ENCODE measurements at regions not wholly inside any gene's neighbourhood (a gene's known extent, or its start where the extent isn't known, plus 50 kb on each side); places are given as distances from the start of the nearest gene placed in this dataset.

DNA sequence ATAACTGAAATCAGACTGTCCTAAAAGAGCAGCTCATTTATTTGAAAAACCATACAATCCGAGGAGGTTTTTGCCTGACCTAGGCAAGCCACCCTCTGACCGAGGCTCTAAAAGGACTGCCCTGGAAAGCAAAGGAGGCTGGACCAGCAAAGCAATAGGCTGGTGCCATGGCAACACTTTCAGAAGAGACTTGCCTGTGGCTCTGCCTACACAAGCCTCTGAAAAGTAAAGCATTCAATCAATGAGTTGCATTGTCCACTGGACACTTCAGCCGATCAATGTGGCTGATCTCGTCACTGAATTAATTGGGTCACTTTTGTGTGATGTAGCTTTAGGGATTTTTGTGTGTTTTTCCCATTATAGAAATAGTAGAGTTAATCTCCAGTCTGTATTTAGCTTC is 99.1 kb upstream of the SEMA6D start:
- ATAC-seq = no peak

GRCh38 chr15:47620960-47621681 is 96.2 kb upstream of the SEMA6D start:
- Histone ChIP-seq H3K4me2 (no peak overlapping the region), H3K4me3 (no peak overlapping the region), H3K4me1 (no peaks in the 10 kb centered on the region), H3K9me3 (no peaks in the 10 kb centered on the region), H3K27ac (no peak overlapping the region)
- DNase-seq (ENCODE audit: low read depth in 1 of 2, low spot score in 1 of 2) (no peak), FAIRE-seq (no peak), ATAC-seq (no peak)
- 1% methylated on average over 7 of the region's 7 CpGs for WGBS (ENCODE audit: missing lambda C conversion rate)
- CTCF ChIA-PET = no interaction called here
- TF ChIP-seq CBX8 (IDR thresholded peaks at IDR 0.05) (no peak), FOSB (CRISPR knock-in tag; IDR thresholded peaks at IDR 0.05) (no peak), ESRRA (IDR thresholded peaks at IDR 0.05; ENCODE audit: borderline replicate concordance, low read length) (no peak), EHMT2 (IDR thresholded peaks at IDR 0.05; ENCODE audit: low read depth) (no peak)
- POLR2A ChIA-PET = no interaction called here

More for the DNA sequence above, 99.1 kb upstream of the SEMA6D start:
- Histone ChIP-seq H3K9me3 (no peaks in the 10 kb centered on the region), H3K27ac (no peak overlapping the region), H3K4me2 (no peak overlapping the region), H3K4me3 (no peak overlapping the region), H3K4me1 (no peaks in the 10 kb centered on the region)
- no peak for TF ChIP-seq CHD2 (IDR thresholded peaks at IDR 0.05; ENCODE audit: low read length, partially characterized antibody)
- FAIRE-seq (no peak), DNase-seq (ENCODE audit: low read depth in 1 of 2, low spot score in 1 of 2) (no peak)
- WGBS (ENCODE audit: missing lambda C conversion rate) = 2% methylated on average over 4 of the region's 4 CpGs
- CTCF ChIA-PET = no interaction called here
- POLR2A ChIA-PET = no interaction called here

DNA sequence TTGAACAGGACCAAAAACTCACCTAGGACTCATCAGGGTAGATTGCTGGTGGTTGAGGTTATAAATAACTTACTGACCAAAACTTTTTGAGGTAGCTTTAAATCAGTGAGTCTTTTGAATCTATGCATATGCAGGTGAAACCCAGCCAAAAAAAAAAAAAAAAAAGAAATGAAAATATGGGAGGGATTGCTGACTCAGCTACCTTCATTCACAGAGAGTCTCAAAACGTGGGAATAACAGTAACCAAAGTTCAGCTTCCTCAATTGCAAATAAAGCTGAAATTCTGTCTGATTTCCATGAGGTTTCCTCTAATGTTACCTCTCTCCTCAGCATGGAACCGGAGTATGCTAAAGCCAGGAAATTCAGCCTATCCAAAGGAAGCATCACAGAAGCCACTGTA is 95.2 kb upstream of the SEMA6D start:
- ATAC-seq (no peak), FAIRE-seq (no peak), DNase-seq (ENCODE audit: low read depth in 1 of 2, low spot score in 1 of 2) (no peak)
- no peak overlapping the region for H3K4me2 ChIP-seq
- H3K4me1 ChIP-seq = no peaks in the 10 kb centered on the region
- WGBS (ENCODE audit: missing lambda C conversion rate) = 4% methylated on average over 2 of the region's 2 CpGs
- H3K9me3 ChIP-seq = no peaks in the 10 kb centered on the region
- no peak overlapping the region for H3K4me3 ChIP-seq
- no peak for TF ChIP-seq CEBPB (IDR thresholded peaks at IDR 0.05)
- TF ChIP-seq CBX2 (IDR thresholded peaks at IDR 0.05; ENCODE audit: borderline replicate concordance, low read depth) = no peak
- TF ChIP-seq GATA3 (IDR thresholded peaks at IDR 0.05; ENCODE audit: borderline replicate concordance) = no peak
- TF ChIP-seq, protein P1, sequence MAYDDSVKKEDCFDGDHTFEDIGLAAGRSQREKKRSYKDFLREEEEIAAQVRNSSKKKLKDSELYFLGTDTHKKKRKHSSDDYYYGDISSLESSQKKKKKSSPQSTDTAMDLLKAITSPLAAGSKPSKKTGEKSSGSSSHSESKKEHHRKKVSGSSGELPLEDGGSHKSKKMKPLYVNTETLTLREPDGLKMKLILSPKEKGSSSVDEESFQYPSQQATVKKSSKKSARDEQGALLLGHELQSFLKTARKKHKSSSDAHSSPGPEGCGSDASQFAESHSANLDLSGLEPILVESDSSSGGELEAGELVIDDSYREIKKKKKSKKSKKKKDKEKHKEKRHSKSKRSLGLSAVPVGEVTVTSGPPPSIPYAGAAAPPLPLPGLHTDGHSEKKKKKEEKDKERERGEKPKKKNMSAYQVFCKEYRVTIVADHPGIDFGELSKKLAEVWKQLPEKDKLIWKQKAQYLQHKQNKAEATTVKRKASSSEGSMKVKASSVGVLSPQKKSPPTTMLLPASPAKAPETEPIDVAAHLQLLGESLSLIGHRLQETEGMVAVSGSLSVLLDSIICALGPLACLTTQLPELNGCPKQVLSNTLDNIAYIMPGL (CRISPR knock-in tag; IDR thresholded peaks at IDR 0.05; ENCODE audit: borderline replicate concordance) = no peak
- TF ChIP-seq CBX8 (IDR thresholded peaks at IDR 0.05) = no peak
- TF ChIP-seq RAD21 (conservative IDR thresholded peaks at IDR 0.05 in 1 of 2, IDR thresholded peaks at IDR 0.05 in 1 of 2) = no peak
- TF ChIP-seq POLR2AphosphoS2 (conservative IDR thresholded peaks at IDR 0.05; ENCODE audit: low read length) = no peak
- TF ChIP-seq, protein P2, sequence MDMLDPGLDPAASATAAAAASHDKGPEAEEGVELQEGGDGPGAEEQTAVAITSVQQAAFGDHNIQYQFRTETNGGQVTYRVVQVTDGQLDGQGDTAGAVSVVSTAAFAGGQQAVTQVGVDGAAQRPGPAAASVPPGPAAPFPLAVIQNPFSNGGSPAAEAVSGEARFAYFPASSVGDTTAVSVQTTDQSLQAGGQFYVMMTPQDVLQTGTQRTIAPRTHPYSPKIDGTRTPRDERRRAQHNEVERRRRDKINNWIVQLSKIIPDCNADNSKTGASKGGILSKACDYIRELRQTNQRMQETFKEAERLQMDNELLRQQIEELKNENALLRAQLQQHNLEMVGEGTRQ (IDR thresholded peaks at IDR 0.05) = no peak
- no peak for TF ChIP-seq CHD4 (IDR thresholded peaks at IDR 0.05; ENCODE audit: borderline replicate concordance)
- no peak for TF ChIP-seq FOSL2 (IDR thresholded peaks at IDR 0.05)
- no peak for TF ChIP-seq FOSL2 (CRISPR knock-in tag; IDR thresholded peaks at IDR 0.05)
- no peak overlapping the region for H3K27ac ChIP-seq
- ChIA-PET POLR2A (no interaction called here), CTCF (no interaction called here)

GRCh38 chr15:47624503-47624902 is 92.8 kb upstream of the SEMA6D start:
- no peak for DNase-seq (ENCODE audit: low read depth in 1 of 2, low spot score in 1 of 2)
- H3K4me3 ChIP-seq = no peak overlapping the region
- ChIA-PET CTCF (no interaction called here), POLR2A (no interaction called here)
- H3K27ac ChIP-seq = no peak overlapping the region
- no peaks in the 10 kb centered on the region for H3K9me3 ChIP-seq
- no peaks in the 10 kb centered on the region for H3K4me1 ChIP-seq
- ATAC-seq = no peak
- no peak overlapping the region for H3K4me2 ChIP-seq
- no peak for FAIRE-seq
- TF ChIP-seq FOSL2 (IDR thresholded peaks at IDR 0.05) (no peak), FOSL2 (CRISPR knock-in tag; IDR thresholded peaks at IDR 0.05) (no peak), ATOH8 (CRISPR knock-in tag; IDR thresholded peaks at IDR 0.05; ENCODE audit: low read depth) (no peak), EHF (CRISPR knock-in tag; IDR thresholded peaks at IDR 0.05) (no peak), POLR2AphosphoS2 (conservative IDR thresholded peaks at IDR 0.05; ENCODE audit: low read length) (no peak), SREBF2 (IDR thresholded peaks at IDR 0.05) (no peak), EP300 (IDR thresholded peaks at IDR 0.05) (no peak), NFE2L2 (conservative IDR thresholded peaks at IDR 0.05; ENCODE audit: low read length) (no peak), RAD21 (conservative IDR thresholded peaks at IDR 0.05 in 1 of 2, IDR thresholded peaks at IDR 0.05 in 1 of 2) (no peak), SMC3 (IDR thresholded peaks at IDR 0.05) (no peak)
- TF ChIP-seq, protein P3, sequence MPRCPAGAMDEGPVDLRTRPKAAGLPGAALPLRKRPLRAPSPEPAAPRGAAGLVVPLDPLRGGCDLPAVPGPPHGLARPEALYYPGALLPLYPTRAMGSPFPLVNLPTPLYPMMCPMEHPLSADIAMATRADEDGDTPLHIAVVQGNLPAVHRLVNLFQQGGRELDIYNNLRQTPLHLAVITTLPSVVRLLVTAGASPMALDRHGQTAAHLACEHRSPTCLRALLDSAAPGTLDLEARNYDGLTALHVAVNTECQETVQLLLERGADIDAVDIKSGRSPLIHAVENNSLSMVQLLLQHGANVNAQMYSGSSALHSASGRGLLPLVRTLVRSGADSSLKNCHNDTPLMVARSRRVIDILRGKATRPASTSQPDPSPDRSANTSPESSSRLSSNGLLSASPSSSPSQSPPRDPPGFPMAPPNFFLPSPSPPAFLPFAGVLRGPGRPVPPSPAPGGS (IDR thresholded peaks at IDR 0.05) = no peak
- TF ChIP-seq, protein P4, sequence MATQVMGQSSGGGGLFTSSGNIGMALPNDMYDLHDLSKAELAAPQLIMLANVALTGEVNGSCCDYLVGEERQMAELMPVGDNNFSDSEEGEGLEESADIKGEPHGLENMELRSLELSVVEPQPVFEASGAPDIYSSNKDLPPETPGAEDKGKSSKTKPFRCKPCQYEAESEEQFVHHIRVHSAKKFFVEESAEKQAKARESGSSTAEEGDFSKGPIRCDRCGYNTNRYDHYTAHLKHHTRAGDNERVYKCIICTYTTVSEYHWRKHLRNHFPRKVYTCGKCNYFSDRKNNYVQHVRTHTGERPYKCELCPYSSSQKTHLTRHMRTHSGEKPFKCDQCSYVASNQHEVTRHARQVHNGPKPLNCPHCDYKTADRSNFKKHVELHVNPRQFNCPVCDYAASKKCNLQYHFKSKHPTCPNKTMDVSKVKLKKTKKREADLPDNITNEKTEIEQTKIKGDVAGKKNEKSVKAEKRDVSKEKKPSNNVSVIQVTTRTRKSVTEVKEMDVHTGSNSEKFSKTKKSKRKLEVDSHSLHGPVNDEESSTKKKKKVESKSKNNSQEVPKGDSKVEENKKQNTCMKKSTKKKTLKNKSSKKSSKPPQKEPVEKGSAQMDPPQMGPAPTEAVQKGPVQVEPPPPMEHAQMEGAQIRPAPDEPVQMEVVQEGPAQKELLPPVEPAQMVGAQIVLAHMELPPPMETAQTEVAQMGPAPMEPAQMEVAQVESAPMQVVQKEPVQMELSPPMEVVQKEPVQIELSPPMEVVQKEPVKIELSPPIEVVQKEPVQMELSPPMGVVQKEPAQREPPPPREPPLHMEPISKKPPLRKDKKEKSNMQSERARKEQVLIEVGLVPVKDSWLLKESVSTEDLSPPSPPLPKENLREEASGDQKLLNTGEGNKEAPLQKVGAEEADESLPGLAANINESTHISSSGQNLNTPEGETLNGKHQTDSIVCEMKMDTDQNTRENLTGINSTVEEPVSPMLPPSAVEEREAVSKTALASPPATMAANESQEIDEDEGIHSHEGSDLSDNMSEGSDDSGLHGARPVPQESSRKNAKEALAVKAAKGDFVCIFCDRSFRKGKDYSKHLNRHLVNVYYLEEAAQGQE (IDR thresholded peaks at IDR 0.05) = no peak

Data from A549 (cell line).